Left lung (tissue), 4 donors: ENCODE measurements at regions not wholly inside any gene's neighbourhood (a gene's known extent, or its start where the extent isn't known, plus 50 kb on each side); places are given as distances from the start of the nearest gene placed in this dataset.
A peak's percentile ranks its signal among the peaks of the same experiment; 100 is the strongest.
"Not testable (repeated sequence)": the region's sequence is repeated elsewhere in the genome, so short reads cannot be mapped to it uniquely, and the experiment has no call there.

Source experiments
- ATAC-seq: fragments of 200-7000 bp; cut with Tn5 transposase; one replicate; pipeline ENCODE4 v1.9.1; 2020; ENCODE audit warnings: moderate library complexity
- DNase-seq, 4 donors: peaks; one replicate each; pipeline ENCODE4 v3.0.0-alpha.2; 2013 to 2020
- H3K27ac ChIP-seq, 2 donors: fragments of 200-600 bp; sonication (generic) in 1 of 2; one replicate each; pipeline versions ENCODE4 v1.5.0 to v1.8.0; 2020 to 2021
- H3K27me3 ChIP-seq, 2 donors: fragments of 200-600 bp; sonication (generic) in 1 of 2; one replicate each; pipeline versions ENCODE4 v1.5.0 to v1.8.0; 2020 to 2021
- H3K36me3 ChIP-seq, 2 donors: fragments of 200-600 bp; sonication (generic) in 1 of 2; one replicate each; pipeline versions ENCODE4 v1.5.0 to v1.8.0; 2020 to 2021
- H3K4me1 ChIP-seq, 2 donors: fragments of 200-600 bp; one replicate each; pipeline ENCODE4 v1.8.0; 2021
- H3K4me3 ChIP-seq, 2 donors: fragments of 200-600 bp; sonication (generic) in 1 of 2; one replicate each; pipeline versions ENCODE4 v1.5.0 to v1.8.0; 2020 to 2021; ENCODE audit warnings: mild to moderate bottlenecking in 1 of 2
- H3K9me3 ChIP-seq, 2 donors: fragments of 200-600 bp; sonication (generic) in 1 of 2; one replicate each; pipeline versions ENCODE4 v1.5.0 to v1.8.0; 2020 to 2021
- intact Hi-C, 2 donors: fragments of 100-400 bp; cut with DNase I; formaldehyde crosslinking; loops; one replicate each; pipeline versions ENCODE4 v1.11.2 to v1.14.2; 2022
- donor health status: DM: no; HTN: yes; CAD: no.
- donor health status: DM: no; HTN: no; CAD: no.

DNA sequence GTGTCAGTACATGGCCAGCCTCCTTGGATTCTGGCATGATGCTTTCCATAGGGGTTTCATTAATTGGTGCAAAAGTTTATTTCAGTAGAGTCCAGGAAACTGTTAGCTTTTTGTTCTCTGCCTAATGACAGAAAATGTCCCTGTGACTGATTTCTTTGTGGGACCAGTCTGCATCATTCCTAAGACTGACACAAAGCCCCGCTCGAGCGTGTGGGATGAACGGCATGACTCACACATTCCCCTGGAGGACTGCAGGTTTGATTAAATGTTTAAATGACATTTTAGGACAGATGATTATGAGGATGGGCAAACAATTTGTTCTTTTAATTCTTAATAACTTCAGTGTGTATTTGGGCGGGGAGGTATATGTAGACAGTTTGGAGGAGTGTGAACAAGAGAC is 120.9 kb upstream of the ERV3-1 start:
- H3K27me3 ChIP-seq, H3K4me1 ChIP-seq, H3K27ac ChIP-seq, H3K4me3 ChIP-seq, H3K9me3 ChIP-seq, intact Hi-C loops, DNase-seq, ATAC-seq, H3K36me3 ChIP-seq: not testable (repeated sequence)

DNA sequence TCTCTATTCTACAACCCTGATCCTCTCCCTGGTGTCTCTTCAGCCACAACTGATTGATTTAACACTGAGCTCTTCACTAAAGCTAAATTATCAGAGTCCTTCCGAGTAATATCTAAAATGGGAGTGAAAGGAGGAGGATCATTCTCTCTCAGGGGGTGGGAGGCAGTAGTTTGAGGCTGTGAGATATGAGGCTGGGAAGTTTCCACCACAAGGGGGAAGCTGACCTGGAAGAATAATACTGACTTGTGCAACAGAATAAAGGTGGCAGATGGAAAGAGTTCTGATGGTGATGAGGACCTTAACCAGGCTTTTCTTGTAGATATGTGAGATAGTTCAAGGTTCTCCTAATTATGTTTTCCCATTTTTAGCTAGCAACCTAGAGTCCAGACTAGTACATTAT is 118.1 kb upstream of the ERV3-1 start:
- ATAC-seq, H3K4me3 ChIP-seq, DNase-seq, H3K27ac ChIP-seq, intact Hi-C loops, H3K9me3 ChIP-seq, H3K4me1 ChIP-seq, H3K27me3 ChIP-seq, H3K36me3 ChIP-seq: not testable (repeated sequence)

GRCh38 chr7:65105650-65106203 is 99.2 kb upstream of the ERV3-1 start:
- H3K9me3 ChIP-seq, ATAC-seq, DNase-seq, H3K36me3 ChIP-seq, H3K27me3 ChIP-seq, H3K4me3 ChIP-seq, intact Hi-C loops, H3K27ac ChIP-seq, H3K4me1 ChIP-seq: not testable (repeated sequence)

GRCh38 chr7:65100499-65100898 is 94.0 kb upstream of the ERV3-1 start:
- intact Hi-C loops, DNase-seq, H3K27me3 ChIP-seq, H3K4me1 ChIP-seq, H3K9me3 ChIP-seq, H3K27ac ChIP-seq, H3K4me3 ChIP-seq, H3K36me3 ChIP-seq, ATAC-seq: not testable (repeated sequence)

DNA sequence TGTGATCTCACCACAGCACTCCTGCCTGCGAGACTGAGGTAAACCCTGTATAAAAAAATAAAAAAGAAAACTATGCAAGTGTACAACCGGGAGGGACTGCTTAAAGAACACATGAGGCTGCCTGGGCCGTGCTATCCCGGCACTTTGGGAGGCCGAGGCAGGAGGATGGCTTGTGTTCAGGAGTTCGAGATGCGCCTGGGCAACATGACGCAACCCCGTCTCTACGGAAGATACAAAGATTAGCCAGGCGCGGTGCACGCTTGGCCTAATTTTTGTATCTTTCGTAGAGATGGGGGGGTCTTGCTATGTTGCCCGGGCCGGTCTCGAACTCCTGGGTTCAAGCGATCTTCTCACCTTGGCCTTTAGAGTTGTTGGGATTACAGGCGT is 75.2 kb upstream of the ERV3-1 start:
- peak overlapping the region; percentile 58 to 68 for H3K4me3 ChIP-seq
- ATAC-seq, H3K36me3 ChIP-seq, DNase-seq, H3K27me3 ChIP-seq, intact Hi-C loops, H3K4me1 ChIP-seq, H3K9me3 ChIP-seq: not testable (repeated sequence)
- H3K27ac ChIP-seq = peak overlapping the region in 1 of 2 donors; percentile 65

DNA sequence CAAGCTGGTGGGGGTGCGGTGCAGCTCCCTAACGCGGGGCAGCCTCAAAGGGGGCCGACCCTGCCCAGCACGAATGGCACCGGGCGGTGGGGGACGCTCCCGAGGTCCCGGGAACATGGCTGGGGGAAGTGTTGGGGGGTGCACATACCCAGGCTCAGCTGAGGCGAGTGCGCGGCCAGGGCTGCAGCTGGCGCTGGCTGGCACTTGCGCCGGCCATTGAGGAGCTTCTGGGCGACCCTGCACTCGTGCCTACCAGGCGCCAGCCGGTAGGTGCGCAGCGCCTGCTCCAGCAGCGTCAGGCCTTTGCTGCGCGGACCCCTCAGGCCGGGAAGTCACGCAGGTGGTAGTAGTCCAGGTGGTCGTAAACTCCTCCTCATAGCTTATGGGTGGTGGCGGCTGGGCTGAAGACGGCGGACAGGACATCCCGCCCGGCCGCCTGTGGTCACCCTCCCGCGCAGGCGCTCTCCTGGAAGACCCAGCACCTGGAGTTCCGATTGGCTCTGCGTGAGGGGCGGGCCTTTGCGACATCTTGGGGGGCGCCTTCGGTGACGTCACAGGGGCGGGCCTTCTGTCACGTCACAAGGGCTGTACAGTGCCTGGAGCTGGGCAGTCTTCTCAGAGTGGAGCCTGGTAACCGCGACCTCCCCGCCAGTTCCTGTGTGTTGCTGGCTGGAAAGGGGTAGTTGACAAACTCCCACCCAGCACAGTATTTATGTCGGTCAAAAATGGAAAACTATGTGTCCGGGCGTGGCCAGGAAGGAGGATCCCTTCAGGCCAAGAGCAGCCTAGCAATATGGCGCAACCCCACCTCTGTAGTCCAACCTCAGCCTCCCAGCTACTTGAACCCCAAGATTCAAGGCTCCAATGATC is 74.5 kb upstream of the ERV3-1 start:
- H3K27ac ChIP-seq = peak overlapping the region; percentile 65 to 78
- H3K27me3 ChIP-seq, H3K4me1 ChIP-seq, H3K9me3 ChIP-seq, intact Hi-C loops, H3K36me3 ChIP-seq: not testable (repeated sequence)
- DNase-seq (peak; percentile 92 to 96 (median 95)), ATAC-seq (peak; percentile 99)
- peak overlapping the region; percentile 58 to 68 for H3K4me3 ChIP-seq

- DNase-seq, H3K27ac ChIP-seq, ATAC-seq, intact Hi-C loops, H3K4me3 ChIP-seq, H3K4me1 ChIP-seq, H3K9me3 ChIP-seq, H3K27me3 ChIP-seq: not testable (repeated sequence)
- peaks cover 0 to 24% of the 10 kb centered on the region in 2 donors for H3K36me3 ChIP-seq
Observed at GRCh38 chr7:65074959-65075358, 68.5 kb upstream of the ERV3-1 start.

- H3K9me3 ChIP-seq, H3K27ac ChIP-seq, H3K27me3 ChIP-seq, intact Hi-C loops, H3K4me3 ChIP-seq, ATAC-seq, DNase-seq, H3K4me1 ChIP-seq: not testable (repeated sequence)
- H3K36me3 ChIP-seq = peaks cover 0 to 33% of the 10 kb centered on the region in 2 donors
Observed at GRCh38 chr7:65073160-65073559, 66.7 kb upstream of the ERV3-1 start.

GRCh38 chr7:65071854-65072431 is 65.5 kb upstream of the ERV3-1 start:
- H3K9me3 ChIP-seq, H3K4me3 ChIP-seq, H3K27ac ChIP-seq, intact Hi-C loops, ATAC-seq, DNase-seq, H3K4me1 ChIP-seq, H3K27me3 ChIP-seq: not testable (repeated sequence)
- H3K36me3 ChIP-seq = peaks cover 0 to 37% of the 10 kb centered on the region in 2 donors

DNA sequence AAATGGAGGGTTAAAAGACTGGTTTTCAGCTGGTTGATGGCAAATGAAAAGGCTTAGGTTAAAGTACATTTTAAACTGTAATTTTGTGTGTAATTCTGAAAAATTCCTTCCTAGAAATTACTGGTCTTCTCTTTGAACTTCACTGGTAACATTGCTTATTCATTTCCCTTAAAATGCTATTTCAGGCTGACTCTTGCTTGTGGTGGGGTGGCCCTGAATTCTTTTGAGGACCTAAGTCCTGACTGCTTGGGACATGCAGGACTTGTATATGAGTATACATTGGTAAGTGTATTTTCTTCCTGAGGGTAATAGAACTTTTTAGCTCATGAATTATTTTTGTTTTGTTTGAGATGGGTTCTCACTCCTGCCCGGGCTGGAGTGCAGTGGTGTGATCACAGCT is 63.0 kb upstream of the ERV3-1 start:
- H3K27ac ChIP-seq, H3K4me1 ChIP-seq, H3K27me3 ChIP-seq, DNase-seq, H3K9me3 ChIP-seq, intact Hi-C loops, ATAC-seq, H3K4me3 ChIP-seq: not testable (repeated sequence)
- peaks cover 0 to 47% of the 10 kb centered on the region in 2 donors for H3K36me3 ChIP-seq

DNA sequence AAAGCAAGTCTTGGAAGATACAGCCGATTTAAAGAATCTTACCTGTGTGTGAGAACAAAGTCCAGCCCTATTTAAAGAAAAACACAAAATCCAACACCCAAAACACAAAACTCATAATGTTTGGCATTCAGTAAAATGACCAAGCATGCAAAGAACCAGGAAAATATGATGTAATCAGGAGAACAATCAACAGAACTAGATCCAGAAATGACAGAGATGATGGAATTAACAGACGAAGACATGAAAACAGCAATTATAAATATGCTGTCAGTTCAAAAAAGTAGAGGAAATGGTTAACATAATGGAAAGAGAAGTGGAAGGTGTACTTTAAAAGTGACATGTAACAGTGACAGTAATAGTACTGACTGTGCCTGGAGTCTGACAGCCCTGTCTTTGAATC is 56.1 kb upstream of the ERV3-1 start:
- ATAC-seq, H3K4me1 ChIP-seq, H3K27me3 ChIP-seq, H3K4me3 ChIP-seq, H3K9me3 ChIP-seq, H3K27ac ChIP-seq, DNase-seq, intact Hi-C loops: not testable (repeated sequence)
- peaks cover 0 to 20% of the 10 kb centered on the region in 2 donors for H3K36me3 ChIP-seq

DNA sequence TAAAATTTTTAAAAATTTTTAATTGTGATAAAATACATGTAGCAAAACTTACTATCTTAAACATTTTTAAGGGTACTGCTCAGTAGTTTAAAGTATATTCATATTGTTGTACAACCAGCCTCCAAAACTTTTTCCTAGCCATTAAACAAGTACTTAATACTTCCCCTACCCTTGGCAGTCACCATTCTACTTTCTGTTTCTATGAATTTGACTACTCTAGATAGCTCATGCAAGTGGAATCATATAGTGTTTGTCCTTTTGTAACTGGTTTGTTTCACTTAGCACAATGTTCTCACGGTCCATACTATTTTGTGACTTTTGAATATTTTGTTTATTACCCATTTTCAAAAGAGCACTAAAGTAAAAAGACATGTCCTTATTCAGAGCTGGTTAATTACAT is 52.8 kb upstream of the ERV3-1 start:
- intact Hi-C loops, ATAC-seq: not testable (repeated sequence)

More for the DNA sequence above, 52.8 kb upstream of the ERV3-1 start:
- H3K36me3 ChIP-seq = peaks cover 0 to 11% of the 10 kb centered on the region in 2 donors
- not testable (repeated sequence) for H3K4me1 ChIP-seq, DNase-seq, H3K9me3 ChIP-seq, H3K27me3 ChIP-seq, H3K4me3 ChIP-seq, H3K27ac ChIP-seq
